Right cardiac atrium (tissue), 5 donors: ENCODE measurements at regions not wholly inside any gene's neighbourhood (a gene's known extent, or its start where the extent isn't known, plus 50 kb on each side); places are given as distances from the start of the nearest gene placed in this dataset.
"Not testable (repeated sequence)": the region's sequence is repeated elsewhere in the genome, so short reads cannot be mapped to it uniquely, and the experiment has no call there.

Experiments
- ATAC-seq, 2 donors: fragments of 200-7000 bp; cut with Tn5 transposase; one replicate each; pipeline versions ENCODE4 v1.8.0 to v1.9.1; 2020; ENCODE audit warnings: moderate library complexity in 2 of 2, mild to moderate bottlenecking in 1 of 2
- DNase-seq, 3 donors: peaks; one replicate each; pipeline ENCODE4 v3.0.0-alpha.2; 2020
- H3K27ac ChIP-seq: one replicate; pipeline ENCODE4 v1.5.1; 2013; ENCODE audit warnings: mild to moderate bottlenecking, low read length, control low read depth, moderate library complexity
- H3K27me3 ChIP-seq: one replicate; pipeline ENCODE4 v1.6.1; 2013; ENCODE audit not compliant: control insufficient read depth, insufficient read depth
- H3K4me1 ChIP-seq: one replicate; pipeline ENCODE4 v1.6.1; 2013; ENCODE audit warnings: low read length; ENCODE audit not compliant: control insufficient read depth, insufficient read depth
- H3K4me3 ChIP-seq: one replicate; pipeline ENCODE4 v1.5.1; 2013; ENCODE audit warnings: low read length, control low read depth
- H3K9me3 ChIP-seq: one replicate; pipeline ENCODE4 v1.6.1; 2013; ENCODE audit warnings: low read length; ENCODE audit not compliant: control insufficient read depth
- WGBS: extraction: QIAGEN DNeasy Blood & Tissue Kit; methylation state at CpG from one replicate; pipeline ENCODE4 v1.1.7; 2013; 5-methylcytosine and 5-hydroxymethylcytosine counted together
- intact Hi-C, 4 donors: fragments of 100-400 bp; cut with DNase I; formaldehyde crosslinking; loops; one replicate each; pipeline versions ENCODE4 v1.11.0 to v1.14.0; 2022 to 2023
- donor health status: healthy with polysubstance abuse.
- donor health status: DM: no; HTN: yes; CAD: no.
- donor health status: DM: no; HTN: no; CAD: no.
- donor health status: DM: no; HTN: yes; CAD: no; lungs with severe emphysema.
- donor health status: DM: yes; HTN: yes; CAD: no.

DNA sequence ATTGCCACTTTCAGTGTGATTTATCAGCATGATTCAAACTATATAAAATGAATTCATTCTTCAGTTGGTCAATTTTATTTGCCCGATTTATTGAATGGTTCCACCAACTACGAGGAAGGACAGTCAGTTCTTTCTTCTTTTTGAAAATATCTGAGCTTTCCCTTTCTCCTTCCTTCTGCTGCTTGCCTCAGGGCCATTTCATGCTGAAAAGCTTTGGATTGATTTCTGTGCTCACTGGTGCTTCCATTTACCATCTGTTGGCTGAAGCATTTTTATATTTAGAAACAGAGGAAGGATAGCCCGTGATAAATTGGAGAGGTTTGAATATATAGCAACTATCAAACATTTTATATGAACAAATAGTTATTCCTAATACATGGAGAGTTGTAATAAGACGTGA, 68.9 kb upstream of the ADAMTS5 start:
- DNase-seq = no peak
- no peak for ATAC-seq
- Histone ChIP-seq H3K27me3 (no peaks in the 10 kb centered on the region), H3K9me3 (no peaks in the 10 kb centered on the region), H3K4me3 (no peak overlapping the region), H3K4me1 (no peaks in the 10 kb centered on the region), H3K27ac (no peak overlapping the region)
- intact Hi-C loops = no loop called here
- 70% methylated on average over 4 of the region's 4 CpGs for whole genome bisulfite sequencing

DNA sequence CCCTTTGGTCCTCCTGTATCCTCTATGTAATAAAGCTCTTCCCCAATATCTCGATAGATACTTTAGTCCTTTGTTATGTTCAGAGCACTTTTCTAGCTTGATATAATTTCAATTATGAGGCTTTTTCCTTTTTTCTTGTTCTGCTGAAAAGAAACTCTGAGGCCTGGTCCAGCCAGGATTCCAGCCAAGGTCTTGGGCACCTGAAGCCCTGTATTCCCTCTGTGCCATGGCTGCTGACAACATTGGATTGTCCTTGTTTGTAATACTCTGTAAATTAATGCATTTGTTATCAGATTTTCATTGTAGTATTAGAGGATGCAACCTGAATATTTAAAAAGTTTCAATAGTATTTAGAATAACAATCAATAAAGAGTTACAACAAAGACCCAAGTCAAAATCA, 67.9 kb upstream of the ADAMTS5 start:
- 97% methylated on average over 1 of the region's 1 CpG for WGBS
- H3K4me1 ChIP-seq = no peaks in the 10 kb centered on the region
- intact Hi-C loops = no loop called here

DNA sequence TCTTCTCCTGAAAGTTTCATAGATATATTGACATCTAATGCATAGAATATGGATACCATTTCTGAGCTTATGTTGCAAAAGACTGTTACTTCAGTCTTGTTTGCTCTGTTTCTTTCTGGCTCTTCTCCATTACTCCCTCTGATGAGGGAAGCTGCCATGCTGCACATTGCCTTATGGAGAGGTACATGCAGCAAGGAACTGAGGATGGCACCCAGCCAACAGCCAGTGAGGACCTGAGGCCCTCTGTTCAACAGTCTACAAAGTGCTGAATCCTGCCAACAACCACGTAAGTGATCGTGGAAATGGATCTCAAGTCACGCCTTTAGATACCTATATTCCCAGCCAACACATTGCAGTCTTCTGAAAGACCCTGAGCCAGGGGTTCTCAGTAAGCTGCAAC, 66.6 kb upstream of the ADAMTS5 start:
- Histone ChIP-seq H3K27ac (no peak overlapping the region), H3K27me3 (no peaks in the 10 kb centered on the region), H3K9me3 (no peaks in the 10 kb centered on the region), H3K4me1 (no peaks in the 10 kb centered on the region), H3K4me3 (no peak overlapping the region)
- 65% methylated on average over 3 of the region's 3 CpGs for WGBS
- ATAC-seq = no peak
- intact Hi-C loops = no loop called here
- no peak for DNase-seq

More for the DNA sequence above, 67.9 kb upstream of the ADAMTS5 start:
- no peak for DNase-seq
- Histone ChIP-seq H3K9me3 (no peaks in the 10 kb centered on the region), H3K4me3 (no peak overlapping the region), H3K27ac (no peak overlapping the region), H3K27me3 (no peaks in the 10 kb centered on the region)
- ATAC-seq = no peak

DNA sequence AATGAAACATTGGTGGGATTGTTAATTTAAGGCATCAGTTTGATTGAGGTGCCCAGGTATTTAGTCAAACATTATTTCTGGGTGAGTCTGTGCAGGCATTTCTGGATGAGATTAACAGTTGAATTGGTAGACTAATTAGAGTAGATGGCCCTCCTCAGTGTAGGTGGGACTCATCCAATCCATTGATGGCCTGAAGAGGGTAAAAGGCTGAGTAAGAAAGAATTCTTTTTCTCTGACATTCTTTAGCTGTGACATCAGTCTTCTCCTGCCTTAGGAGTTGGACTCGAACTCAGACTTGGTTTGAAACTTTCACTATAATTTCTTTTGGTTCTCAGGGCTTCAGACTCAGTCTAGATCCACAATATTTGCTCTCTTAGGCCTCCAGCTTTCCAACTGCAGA, 59.6 kb upstream of the ADAMTS5 start:
- intact Hi-C loops = no loop called here
- WGBS = 56% methylated on average over 1 of the region's 1 CpG
- ATAC-seq (no peak), DNase-seq (no peak)
- Histone ChIP-seq H3K4me3 (no peak overlapping the region), H3K9me3 (no peaks in the 10 kb centered on the region), H3K27ac (no peak overlapping the region), H3K4me1 (no peaks in the 10 kb centered on the region), H3K27me3 (no peaks in the 10 kb centered on the region)

DNA sequence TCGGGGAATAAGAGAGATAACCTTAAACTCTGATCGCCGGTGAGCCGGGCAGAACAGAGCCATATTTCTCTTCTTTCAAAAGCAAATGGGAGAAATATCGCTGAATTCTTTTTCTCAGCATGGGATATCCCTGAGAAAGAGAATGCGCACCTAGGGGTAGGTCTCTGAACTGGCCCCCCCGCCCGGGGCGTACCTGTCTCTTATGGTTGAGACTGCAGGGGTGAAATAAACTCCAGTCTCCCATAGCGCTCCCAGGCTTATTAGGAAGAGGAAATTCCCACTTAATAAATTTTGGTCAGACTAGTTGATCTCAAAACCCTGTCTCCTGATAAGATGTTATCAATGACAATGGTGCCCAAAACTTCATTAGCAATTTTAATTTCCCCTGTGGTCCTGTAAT, 58.8 kb upstream of the ADAMTS5 start:
- DNase-seq = not testable (repeated sequence)

DNA sequence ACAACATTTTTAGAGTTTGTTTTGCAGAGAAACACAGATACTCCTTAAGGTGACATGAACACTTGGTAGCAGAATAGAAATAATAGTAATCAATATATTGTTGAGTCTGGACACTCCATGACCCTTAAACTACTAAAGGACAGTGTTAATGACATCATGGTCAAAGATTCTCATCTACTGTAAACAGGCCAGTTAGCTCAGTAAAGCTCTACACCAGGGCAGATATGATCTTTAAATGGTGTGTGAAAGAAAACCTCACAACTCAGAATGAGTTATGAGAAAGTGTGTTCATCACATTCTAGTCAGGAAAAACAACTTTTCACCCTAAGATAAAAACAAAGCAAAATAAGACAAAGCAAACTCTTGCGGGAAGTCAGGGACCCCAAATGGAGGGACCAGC, 58.1 kb upstream of the ADAMTS5 start:
- no peak for DNase-seq
- no peaks in the 10 kb centered on the region for H3K27me3 ChIP-seq
- intact Hi-C loops = no loop called here
- H3K4me3 ChIP-seq = no peak overlapping the region
- no peak for ATAC-seq
- no peaks in the 10 kb centered on the region for H3K9me3 ChIP-seq
- H3K4me1 ChIP-seq = no peaks in the 10 kb centered on the region
- H3K27ac ChIP-seq = no peak overlapping the region
- 81% methylated on average over 1 of the region's 1 CpG for WGBS

More for the DNA sequence above, 58.8 kb upstream of the ADAMTS5 start:
- intact Hi-C loops, H3K9me3 ChIP-seq, H3K27me3 ChIP-seq, ATAC-seq, H3K27ac ChIP-seq, H3K4me1 ChIP-seq, H3K4me3 ChIP-seq: not testable (repeated sequence)
- 71% methylated on average over 9 of the region's 10 CpGs for WGBS

DNA sequence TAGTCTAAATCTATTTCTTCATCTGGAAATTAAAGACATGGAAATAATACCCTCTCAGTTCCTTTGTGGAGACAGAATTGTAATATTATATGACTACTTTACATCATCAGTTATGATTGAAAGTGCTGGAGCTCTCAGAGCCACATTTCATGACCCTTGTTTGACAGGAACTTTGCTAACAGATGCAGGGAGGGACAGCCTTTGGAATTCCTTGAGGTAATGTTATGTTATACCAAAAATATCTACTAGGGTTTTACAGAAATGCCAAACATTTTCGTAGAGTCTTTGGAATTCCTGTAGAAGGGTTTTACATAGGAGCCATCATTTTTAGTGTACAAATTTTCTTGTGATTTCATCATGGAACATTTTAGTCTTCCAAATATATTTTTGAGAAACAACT, 57.4 kb upstream of the ADAMTS5 start:
- no peak for ATAC-seq
- 46% methylated on average over 1 of the region's 1 CpG for WGBS

DNA sequence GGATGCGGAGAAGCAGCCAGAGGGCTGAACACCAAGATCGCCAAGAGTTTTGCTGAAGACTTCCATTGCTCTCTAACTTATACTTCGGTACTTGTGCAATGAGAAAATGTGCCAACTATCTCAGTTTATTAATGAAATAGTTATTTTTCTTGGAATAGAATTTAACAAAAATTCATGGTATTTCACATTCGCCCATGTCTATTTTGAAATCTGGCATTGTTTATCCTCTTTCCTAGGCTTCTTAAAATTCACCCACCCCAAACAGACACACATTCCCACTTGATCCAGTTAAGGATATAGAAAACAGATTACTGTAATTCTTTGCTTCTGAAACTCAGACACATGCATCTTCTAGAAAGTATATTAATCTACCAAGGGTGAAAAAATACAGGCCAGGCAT, 56.3 kb upstream of the ADAMTS5 start:
- 86% methylated on average over 4 of the region's 4 CpGs for WGBS
- H3K4me1 ChIP-seq = no peaks in the 10 kb centered on the region
- no peaks in the 10 kb centered on the region for H3K9me3 ChIP-seq
- DNase-seq (no peak), ATAC-seq (no peak)
- H3K27me3 ChIP-seq = no peaks in the 10 kb centered on the region
- no peak overlapping the region for H3K27ac ChIP-seq
- no peak overlapping the region for H3K4me3 ChIP-seq
- intact Hi-C loops = no loop called here

More for the DNA sequence above, 57.4 kb upstream of the ADAMTS5 start:
- intact Hi-C loops = no loop called here
- DNase-seq = no peak
- H3K27ac ChIP-seq = no peak overlapping the region
- H3K9me3 ChIP-seq = no peaks in the 10 kb centered on the region
- no peaks in the 10 kb centered on the region for H3K27me3 ChIP-seq
- no peak overlapping the region for H3K4me3 ChIP-seq
- no peaks in the 10 kb centered on the region for H3K4me1 ChIP-seq

DNA sequence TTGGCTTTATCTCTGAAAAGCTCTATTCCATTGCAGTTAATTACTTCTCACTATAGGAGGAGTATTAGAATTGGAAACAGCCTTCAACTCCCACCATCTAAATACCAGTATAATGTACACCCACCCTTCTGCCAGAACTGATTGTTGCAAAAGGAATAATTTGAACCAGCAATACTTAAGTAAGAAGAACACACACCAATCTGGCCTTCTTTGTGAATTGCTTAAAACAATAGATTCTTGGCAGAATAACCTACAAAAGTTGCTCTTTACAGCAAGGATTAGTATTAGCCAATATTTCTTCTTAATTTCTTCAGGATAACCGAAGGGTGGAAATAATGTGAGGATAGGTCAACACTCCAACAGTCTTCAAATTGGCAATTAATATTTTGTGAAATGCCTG, 54.9 kb upstream of the ADAMTS5 start:
- Histone ChIP-seq H3K4me3 (no peak overlapping the region), H3K27ac (no peak overlapping the region), H3K27me3 (no peaks in the 10 kb centered on the region), H3K9me3 (no peaks in the 10 kb centered on the region), H3K4me1 (no peaks in the 10 kb centered on the region)
- 83% methylated on average over 1 of the region's 1 CpG for WGBS
- intact Hi-C loops = no loop called here
- DNase-seq = no peak
- ATAC-seq = no peak

DNA sequence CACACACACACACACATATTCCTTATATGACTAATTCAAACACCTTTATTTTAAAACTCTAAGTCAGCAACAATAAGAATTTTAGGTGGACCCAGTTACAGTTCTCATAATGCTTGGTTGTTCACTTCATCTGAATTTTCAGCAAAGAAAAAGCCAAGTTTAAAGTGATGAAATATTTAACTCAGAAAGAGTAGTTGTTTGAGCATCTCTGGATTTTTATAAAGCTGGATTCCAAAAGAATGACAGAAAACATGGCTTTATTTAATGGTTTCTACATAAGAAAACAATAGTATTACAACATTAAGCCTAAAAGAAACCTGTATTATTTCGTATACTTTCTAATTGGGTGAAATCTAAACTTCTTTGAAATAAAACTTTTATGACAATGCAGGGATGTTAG, 54.2 kb upstream of the ADAMTS5 start:
- Histone ChIP-seq H3K9me3 (no peaks in the 10 kb centered on the region), H3K27me3 (no peaks in the 10 kb centered on the region), H3K4me1 (no peaks in the 10 kb centered on the region), H3K27ac (no peak overlapping the region), H3K4me3 (no peak overlapping the region)
- 93% methylated on average over 1 of the region's 1 CpG for WGBS
- intact Hi-C loops = no loop called here
- DNase-seq = no peak
- ATAC-seq = no peak

DNA sequence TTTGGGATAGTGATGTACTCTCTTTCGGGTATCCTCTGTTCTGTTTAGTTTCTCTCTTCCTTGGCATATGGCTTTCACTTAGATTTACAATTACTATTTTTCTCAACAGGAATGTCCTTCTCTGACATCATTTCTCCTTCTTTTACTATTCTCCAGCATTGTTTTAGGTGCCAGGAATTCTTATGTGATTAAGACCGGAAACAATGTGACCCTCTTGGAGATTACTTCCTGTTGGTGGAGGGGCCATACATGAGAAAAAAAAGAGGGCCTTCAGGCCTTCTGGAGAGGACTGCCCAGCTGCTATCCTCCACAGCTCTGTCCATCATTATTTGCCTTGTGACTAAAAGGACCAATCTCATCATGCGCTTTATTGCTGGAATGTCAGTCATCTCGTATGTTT, 50.4 kb upstream of the ADAMTS5 start:
- no peaks in the 10 kb centered on the region for H3K27me3 ChIP-seq
- intact Hi-C loops = no loop called here
- ATAC-seq = no peak
- WGBS = 87% methylated on average over 4 of the region's 4 CpGs
- H3K27ac ChIP-seq = no peak overlapping the region
- H3K9me3 ChIP-seq = no peaks in the 10 kb centered on the region
- no peaks in the 10 kb centered on the region for H3K4me1 ChIP-seq
- no peak overlapping the region for H3K4me3 ChIP-seq
- no peak for DNase-seq
